ENCODE measurements at regions not wholly inside any gene's neighbourhood (a gene's known extent, or its start where the extent isn't known, plus 50 kb on each side); places are given as distances from the start of the nearest gene placed in this dataset.
A peak's percentile ranks its signal among the peaks of the same experiment; 100 is the strongest.

- Mint-ChIP-seq H3K27ac (peak overlapping the region; percentile 35 to 95 (median 84)), H3K4me1 (peaks cover 71 to 79% of the 10 kb centered on the region in 2 experiments), H3K4me3 (no peak overlapping the region), H3K36me3 (ENCODE audit: insufficient read depth in 1 of 3, low read depth in 3 of 3) (peaks cover 0 to 4% (median 0%) of the 10 kb centered on the region in 3 experiments; a peak in 2 of 7 replicates), H3K27me3 (ENCODE audit: low read depth) (no peaks in the 10 kb centered on the region), H3K9me3 (no peaks in the 10 kb centered on the region; a peak in 1 of 5 replicates)
- H3K79me1 ChIP-seq (ENCODE audit: insufficient read depth, low read depth, low read length, poor library complexity, severe bottlenecking) = no peaks in the 10 kb centered on the region
- H2BK15ac ChIP-seq (ENCODE audit: low read depth, low read length) = no peak overlapping the region
- no peak overlapping the region for H4K8ac ChIP-seq (replicated peaks; ENCODE audit: insufficient read length, low read depth, low read length)
- no peaks in the 10 kb centered on the region for H3K79me2 ChIP-seq (ENCODE audit: insufficient read depth, low read length)
- H3T11ph ChIP-seq (ENCODE audit: low read length) = no peak overlapping the region
- H3K4me2 ChIP-seq (ENCODE audit: insufficient read depth, insufficient read length, low read length) = no peak overlapping the region
- no peak for DNase-seq
- no peak overlapping the region for H2BK5ac ChIP-seq (ENCODE audit: insufficient read length, low read length)
- no peaks in the 10 kb centered on the region for H3K9me3 ChIP-seq (ENCODE audit: control insufficient read depth, low read depth, low read length)
- no peak overlapping the region for H3K23ac ChIP-seq (ENCODE audit: insufficient read length, low read depth, low read length)
- no peak overlapping the region for H2BK12ac ChIP-seq (ENCODE audit: insufficient read length, low read depth, low read length)
- H3K56ac ChIP-seq (ENCODE audit: insufficient read length, low read depth, low read length) = no peak overlapping the region
- no peak overlapping the region for H2AFZ ChIP-seq (ENCODE audit: low read length)
- H3K27me3 ChIP-seq (ENCODE audit: insufficient read depth, low read length) = no peaks in the 10 kb centered on the region
- H3K9ac ChIP-seq (ENCODE audit: extremely low read depth, insufficient read length, low read length) = no peak overlapping the region
- no peak overlapping the region; the same call in 1 of the 2 replicates for H3K4ac ChIP-seq (ENCODE audit: low read depth, low read length)
- H2AK5ac ChIP-seq (ENCODE audit: insufficient read length, low read length) = no peak overlapping the region
- no CpG with 5 or more reads among the region's 7 CpGs for WGBS (ENCODE audit: extremely low coverage, insufficient read length, low lambda C conversion rate)
- H4K5ac ChIP-seq (ENCODE audit: insufficient read length, low read depth, low read length) = no peak overlapping the region
- H3K14ac ChIP-seq (ENCODE audit: insufficient read depth, low read length) = no peak overlapping the region
- no peaks in the 10 kb centered on the region for H4K20me1 ChIP-seq (ENCODE audit: control insufficient read depth, insufficient read depth, insufficient read length)
- TF ChIP-seq CTCF (conservative IDR thresholded peaks at IDR 0.05) = no peak
- H3K23me2 ChIP-seq (ENCODE audit: insufficient read length, low read depth, low read length, poor library complexity, severe bottlenecking) = no peaks in the 10 kb centered on the region
- H3K27ac ChIP-seq (ENCODE audit: insufficient read length, low read depth, low read length) = no peak overlapping the region
- H3K4me1 ChIP-seq (ENCODE audit: insufficient read depth, low read length) = peaks cover 15% of the 10 kb centered on the region; the same call in 1 of the 2 replicates
- no peak overlapping the region for H4K91ac ChIP-seq (ENCODE audit: insufficient read length, low read depth, low read length)
- H2BK20ac ChIP-seq (ENCODE audit: low read depth, low read length, poor library complexity, severe bottlenecking) = no peak overlapping the region
- no peak overlapping the region for H2BK120ac ChIP-seq (ENCODE audit: low read depth, low read length, poor library complexity, severe bottlenecking)
- H3K18ac ChIP-seq (ENCODE audit: insufficient read length, low read depth, low read length) = no peak overlapping the region
Observed at GRCh38 chr13:99722931-99723330, 221.7 kb downstream of the TM9SF2 start.

Measured in H9 (cell line).